ENCODE measurements at regions not wholly inside any gene's neighbourhood (a gene's known extent, or its start where the extent isn't known, plus 50 kb on each side); places are given as distances from the start of the nearest gene placed in this dataset.
"Not testable (repeated sequence)": the region's sequence is repeated elsewhere in the genome, so short reads cannot be mapped to it uniquely, and the experiment has no call there.

DNA sequence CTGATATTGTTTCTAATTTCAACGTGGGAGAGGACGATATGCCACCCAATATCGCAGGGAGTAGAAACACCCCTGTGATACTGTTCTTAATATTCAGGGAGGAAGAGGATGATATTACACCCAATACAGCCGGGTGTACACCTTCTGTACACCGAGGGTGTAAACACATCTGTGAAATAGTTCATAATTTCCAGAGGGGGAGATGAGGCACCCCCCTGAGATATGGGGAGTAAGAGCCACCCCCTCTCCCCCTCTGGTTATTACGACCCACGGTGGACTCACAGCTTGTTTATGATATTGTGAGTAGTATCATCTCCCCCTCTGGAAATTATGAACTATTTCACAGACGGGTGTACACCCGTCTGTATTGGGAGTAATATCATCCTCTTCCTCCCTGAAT is 403.9 kb upstream of the TMEFF2 start:
- H3K27ac ChIP-seq (ENCODE audit: low read depth in 1 of 2, low read length in 2 of 2); H3K36me3 ChIP-seq (ENCODE audit: control insufficient read depth in 1 of 2, insufficient read depth in 2 of 2, low read length in 1 of 2); H3K9me3 ChIP-seq (ENCODE audit: control insufficient read depth, low read length); H3K27me3 ChIP-seq (ENCODE audit: control insufficient read depth in 1 of 2, insufficient read depth in 2 of 2, low read length in 1 of 2); intact Hi-C loops (cut with DNase I); DNase-seq; H3K4me3 ChIP-seq (ENCODE audit: low read length in 2 of 2); ATAC-seq (ENCODE audit: low FRiP score); H3K4me1 ChIP-seq (ENCODE audit: control insufficient read depth in 1 of 2, insufficient read depth in 2 of 2, low read length in 2 of 2): not testable (repeated sequence)
- 87 to 88% methylated on average over 9 of the region's 9 CpGs for WGBS, 2 donors

DNA sequence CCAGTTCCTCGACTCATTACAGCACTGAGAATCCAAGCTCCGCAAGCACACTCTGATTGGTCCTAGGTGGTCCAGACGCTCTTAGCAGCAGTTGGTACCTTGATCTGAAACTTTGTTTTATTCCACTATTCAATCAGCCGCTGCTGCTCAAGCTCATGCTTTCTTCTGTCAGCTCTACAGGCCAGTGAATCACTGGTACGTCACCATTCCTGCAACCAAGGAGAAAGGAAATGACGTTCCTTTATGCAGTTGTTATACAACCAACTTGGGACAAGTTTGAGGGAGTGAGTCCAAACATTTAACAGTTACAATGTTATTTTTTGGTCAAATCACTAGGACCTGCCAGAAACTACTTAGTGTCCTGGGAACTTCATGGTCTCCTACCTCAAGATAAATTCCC is 398.8 kb upstream of the TMEFF2 start:
- ATAC-seq (ENCODE audit: low FRiP score): no peak
- 67 to 76% methylated on average over 6 of the region's 6 CpGs for WGBS, 2 donors
- Histone ChIP-seq H3K27me3 (ENCODE audit: control insufficient read depth in 1 of 2, insufficient read depth in 2 of 2, low read length in 1 of 2) (no peaks in the 10 kb centered on the region), H3K9me3 (ENCODE audit: control insufficient read depth, low read length) (no peaks in the 10 kb centered on the region), H3K4me1 (ENCODE audit: control insufficient read depth in 1 of 2, insufficient read depth in 2 of 2, low read length in 2 of 2) (no peaks in the 10 kb centered on the region), H3K4me3 (ENCODE audit: low read length in 2 of 2) (no peak overlapping the region), H3K36me3 (ENCODE audit: control insufficient read depth in 1 of 2, insufficient read depth in 2 of 2, low read length in 1 of 2) (no peaks in the 10 kb centered on the region), H3K27ac (ENCODE audit: low read depth in 1 of 2, low read length in 2 of 2) (no peak overlapping the region)
- DNase-seq: no peak
- intact Hi-C loops (cut with DNase I): no loop called here

DNA sequence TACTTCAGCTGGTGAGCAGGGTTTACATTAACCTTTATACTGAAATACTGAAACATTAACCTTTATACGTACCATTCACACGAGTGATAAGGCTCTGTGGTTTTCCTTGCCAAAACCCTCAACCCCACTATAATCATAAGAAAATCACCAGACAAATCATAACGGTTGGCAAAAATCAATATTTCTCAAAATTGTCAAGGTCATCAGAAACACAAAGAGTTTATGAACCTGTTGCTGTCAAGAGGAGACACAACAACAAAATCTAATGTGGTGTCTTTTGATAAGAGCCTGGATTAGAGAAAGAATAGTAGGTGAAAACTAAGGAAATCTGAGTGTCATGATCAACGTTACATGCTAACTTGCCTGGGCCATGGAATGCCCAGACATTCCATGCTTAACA is 396.9 kb upstream of the TMEFF2 start:
- no peak overlapping the region for H3K27ac ChIP-seq (ENCODE audit: low read depth in 1 of 2, low read length in 2 of 2)
- H3K27me3 ChIP-seq (ENCODE audit: control insufficient read depth in 1 of 2, insufficient read depth in 2 of 2, low read length in 1 of 2): no peaks in the 10 kb centered on the region
- 61 to 68% methylated on average over 4 of the region's 4 CpGs for WGBS, 2 donors
- no peak overlapping the region for H3K4me3 ChIP-seq (ENCODE audit: low read length in 2 of 2)
- no peaks in the 10 kb centered on the region for H3K4me1 ChIP-seq (ENCODE audit: control insufficient read depth in 1 of 2, insufficient read depth in 2 of 2, low read length in 2 of 2)
- DNase-seq (no peak), ATAC-seq (ENCODE audit: low FRiP score) (no peak)
- no peaks in the 10 kb centered on the region for H3K36me3 ChIP-seq (ENCODE audit: control insufficient read depth in 1 of 2, insufficient read depth in 2 of 2, low read length in 1 of 2)
- intact Hi-C loops (cut with DNase I): no loop called here
- no peaks in the 10 kb centered on the region for H3K9me3 ChIP-seq (ENCODE audit: control insufficient read depth, low read length)

DNA sequence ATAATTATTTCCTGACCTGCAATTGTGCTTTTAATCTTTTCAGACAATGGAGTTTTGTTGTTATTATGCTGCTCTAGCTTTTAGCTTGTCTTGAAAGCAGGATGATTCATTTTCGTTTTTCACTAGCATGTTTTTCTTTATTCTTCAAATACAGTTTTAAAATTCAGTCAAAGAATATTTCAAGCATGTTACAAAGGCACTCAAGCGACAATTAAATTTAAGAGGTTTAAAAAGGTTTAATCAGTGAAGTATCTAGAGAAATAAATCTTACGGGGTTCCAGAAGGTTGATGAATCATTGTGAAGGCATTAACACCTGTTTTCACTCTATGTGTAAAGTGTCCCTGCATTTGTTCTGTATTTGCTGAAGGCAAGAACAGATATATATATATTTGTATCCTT is 390.7 kb upstream of the TMEFF2 start:
- Histone ChIP-seq H3K4me1 (ENCODE audit: control insufficient read depth in 1 of 2, insufficient read depth in 2 of 2, low read length in 2 of 2) (no peaks in the 10 kb centered on the region), H3K27me3 (ENCODE audit: control insufficient read depth in 1 of 2, insufficient read depth in 2 of 2, low read length in 1 of 2) (no peaks in the 10 kb centered on the region), H3K4me3 (ENCODE audit: low read length in 2 of 2) (no peak overlapping the region), H3K9me3 (ENCODE audit: control insufficient read depth, low read length) (no peaks in the 10 kb centered on the region), H3K27ac (ENCODE audit: low read depth in 1 of 2, low read length in 2 of 2) (no peak overlapping the region), H3K36me3 (ENCODE audit: control insufficient read depth in 1 of 2, insufficient read depth in 2 of 2, low read length in 1 of 2) (no peaks in the 10 kb centered on the region)
- intact Hi-C loops (cut with DNase I): no loop called here
- ATAC-seq (ENCODE audit: low FRiP score) (no peak), DNase-seq (no peak)
- WGBS, 2 donors: 63 to 74% methylated on average over 3 of the region's 3 CpGs

DNA sequence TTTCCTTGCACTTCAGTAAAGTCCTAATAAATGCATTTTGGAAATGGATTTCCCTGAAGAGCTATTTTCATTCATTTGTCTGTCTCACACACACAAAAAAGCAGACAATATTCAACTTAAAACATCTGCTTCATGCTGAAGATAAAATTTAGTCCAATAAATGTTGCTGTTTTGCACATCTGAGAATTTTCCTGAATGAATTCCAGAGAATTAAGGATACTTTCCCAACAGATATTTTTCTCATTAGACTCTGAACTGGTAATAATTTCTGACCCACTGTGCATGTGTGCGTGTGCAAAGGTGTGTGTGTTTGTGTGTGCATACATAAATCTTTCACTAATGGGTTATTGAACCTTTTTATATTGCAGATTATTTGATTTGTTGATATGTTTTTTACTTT is 390.2 kb upstream of the TMEFF2 start:
- WGBS, 2 donors: 65 to 83% methylated on average over 1 of the region's 1 CpG
- Histone ChIP-seq H3K27ac (ENCODE audit: low read depth in 1 of 2, low read length in 2 of 2) (no peak overlapping the region), H3K27me3 (ENCODE audit: control insufficient read depth in 1 of 2, insufficient read depth in 2 of 2, low read length in 1 of 2) (no peaks in the 10 kb centered on the region), H3K9me3 (ENCODE audit: control insufficient read depth, low read length) (no peaks in the 10 kb centered on the region), H3K4me1 (ENCODE audit: control insufficient read depth in 1 of 2, insufficient read depth in 2 of 2, low read length in 2 of 2) (no peaks in the 10 kb centered on the region), H3K4me3 (ENCODE audit: low read length in 2 of 2) (no peak overlapping the region), H3K36me3 (ENCODE audit: control insufficient read depth in 1 of 2, insufficient read depth in 2 of 2, low read length in 1 of 2) (no peaks in the 10 kb centered on the region)
- intact Hi-C loops (cut with DNase I): no loop called here
- DNase-seq: no peak
- no peak for ATAC-seq (ENCODE audit: low FRiP score)

DNA sequence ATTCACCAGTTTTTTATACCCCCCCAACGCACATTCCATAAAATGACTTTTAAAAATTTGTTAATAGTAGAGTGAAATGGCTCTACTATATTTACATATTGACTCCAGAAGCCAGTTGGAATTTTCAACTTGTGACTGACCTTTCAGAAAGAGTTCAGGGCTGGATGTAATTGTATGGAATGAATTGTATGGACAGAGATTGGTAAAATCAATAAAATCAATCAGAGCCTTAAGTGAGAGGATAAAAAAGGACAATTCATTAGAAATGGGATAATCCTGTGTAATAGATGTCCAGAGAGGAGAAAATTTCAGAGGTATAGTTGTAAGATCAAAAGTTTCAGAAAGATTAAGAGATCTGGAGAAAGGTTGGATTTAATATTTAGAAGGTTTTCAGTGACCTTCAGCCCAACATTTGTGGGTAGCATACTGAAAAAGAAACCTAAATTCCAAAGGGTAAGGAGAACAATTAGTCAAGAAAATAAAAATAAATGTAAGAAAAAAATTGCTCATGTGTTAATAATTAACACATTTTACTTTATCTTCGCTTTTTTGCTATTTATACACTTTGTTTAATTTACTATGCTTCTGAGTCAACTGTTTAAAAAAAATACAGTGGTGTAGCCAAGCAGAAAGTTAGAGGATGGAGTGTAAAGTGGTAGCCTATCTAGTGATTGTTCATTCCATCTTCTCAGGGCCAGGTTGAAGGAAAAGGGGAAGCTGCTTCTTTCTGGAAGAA is 385.4 kb upstream of the TMEFF2 start:
- H3K27ac ChIP-seq (ENCODE audit: low read depth in 1 of 2, low read length in 2 of 2): no peak overlapping the region
- 54 to 72% methylated on average over 2 of the region's 2 CpGs for WGBS, 2 donors
- no peaks in the 10 kb centered on the region for H3K4me1 ChIP-seq (ENCODE audit: control insufficient read depth in 1 of 2, insufficient read depth in 2 of 2, low read length in 2 of 2)
- H3K27me3 ChIP-seq (ENCODE audit: control insufficient read depth in 1 of 2, insufficient read depth in 2 of 2, low read length in 1 of 2): no peaks in the 10 kb centered on the region
- H3K36me3 ChIP-seq (ENCODE audit: control insufficient read depth in 1 of 2, insufficient read depth in 2 of 2, low read length in 1 of 2): no peaks in the 10 kb centered on the region
- intact Hi-C loops (cut with DNase I): no loop called here
- H3K9me3 ChIP-seq (ENCODE audit: control insufficient read depth, low read length): no peaks in the 10 kb centered on the region
- no peak for ATAC-seq (ENCODE audit: low FRiP score)
- no peak overlapping the region for H3K4me3 ChIP-seq (ENCODE audit: low read length in 2 of 2)
- DNase-seq: no peak

DNA sequence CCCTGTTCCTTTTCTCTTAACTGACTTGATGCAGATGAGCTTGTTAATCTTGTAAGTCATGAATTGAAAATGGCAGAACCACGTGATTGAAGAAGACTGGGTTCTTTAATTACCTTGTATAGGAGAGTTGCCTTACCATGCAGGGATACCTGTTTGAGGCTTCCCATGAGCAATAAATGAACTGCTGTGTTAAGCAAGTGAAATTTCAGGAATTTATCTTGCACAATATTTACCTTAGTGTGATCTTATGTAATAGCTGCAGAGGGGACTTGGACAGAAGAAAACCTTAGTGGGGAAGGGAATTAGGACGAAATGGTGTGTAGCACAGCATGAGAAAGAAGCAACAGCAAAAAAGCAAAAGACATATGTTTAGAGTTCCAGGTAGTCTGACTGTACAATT is 384.0 kb upstream of the TMEFF2 start:
- DNase-seq (no peak), ATAC-seq (ENCODE audit: low FRiP score) (no peak)
- H3K9me3 ChIP-seq (ENCODE audit: control insufficient read depth, low read length): no peaks in the 10 kb centered on the region
- no peak overlapping the region for H3K4me3 ChIP-seq (ENCODE audit: low read length in 2 of 2)
- no peaks in the 10 kb centered on the region for H3K4me1 ChIP-seq (ENCODE audit: control insufficient read depth in 1 of 2, insufficient read depth in 2 of 2, low read length in 2 of 2)
- no peaks in the 10 kb centered on the region for H3K36me3 ChIP-seq (ENCODE audit: control insufficient read depth in 1 of 2, insufficient read depth in 2 of 2, low read length in 1 of 2)
- H3K27me3 ChIP-seq (ENCODE audit: control insufficient read depth in 1 of 2, insufficient read depth in 2 of 2, low read length in 1 of 2): no peaks in the 10 kb centered on the region
- no peak overlapping the region for H3K27ac ChIP-seq (ENCODE audit: low read depth in 1 of 2, low read length in 2 of 2)
- 66 to 68% methylated on average over 2 of the region's 2 CpGs for WGBS, 2 donors
- intact Hi-C loops (cut with DNase I): no loop called here

DNA sequence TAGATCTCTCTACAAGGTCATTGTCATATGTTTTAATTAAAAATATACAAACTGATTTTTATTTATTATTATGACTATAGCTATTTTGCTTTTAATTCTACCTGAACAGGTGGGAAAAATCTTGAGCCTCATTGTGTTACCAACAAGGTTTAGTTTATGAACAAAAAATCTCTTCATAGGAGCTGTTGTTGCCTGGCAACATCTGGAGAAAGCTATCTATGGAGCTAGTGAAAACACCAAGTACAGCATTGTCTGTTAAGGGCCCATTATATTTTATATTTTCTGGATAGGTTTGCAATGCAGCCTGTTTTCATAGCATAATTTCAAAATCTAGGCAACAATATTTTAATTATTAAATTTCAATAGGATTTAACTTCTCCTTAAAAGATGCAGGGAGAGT is 383.0 kb upstream of the TMEFF2 start:
- intact Hi-C loops (cut with DNase I): no loop called here
- Histone ChIP-seq H3K27ac (ENCODE audit: low read depth in 1 of 2, low read length in 2 of 2) (no peak overlapping the region), H3K36me3 (ENCODE audit: control insufficient read depth in 1 of 2, insufficient read depth in 2 of 2, low read length in 1 of 2) (no peaks in the 10 kb centered on the region), H3K4me1 (ENCODE audit: control insufficient read depth in 1 of 2, insufficient read depth in 2 of 2, low read length in 2 of 2) (no peaks in the 10 kb centered on the region), H3K27me3 (ENCODE audit: control insufficient read depth in 1 of 2, insufficient read depth in 2 of 2, low read length in 1 of 2) (no peaks in the 10 kb centered on the region), H3K9me3 (ENCODE audit: control insufficient read depth, low read length) (no peaks in the 10 kb centered on the region), H3K4me3 (ENCODE audit: low read length in 2 of 2) (no peak overlapping the region)
- ATAC-seq (ENCODE audit: low FRiP score): no peak
- no peak for DNase-seq

DNA sequence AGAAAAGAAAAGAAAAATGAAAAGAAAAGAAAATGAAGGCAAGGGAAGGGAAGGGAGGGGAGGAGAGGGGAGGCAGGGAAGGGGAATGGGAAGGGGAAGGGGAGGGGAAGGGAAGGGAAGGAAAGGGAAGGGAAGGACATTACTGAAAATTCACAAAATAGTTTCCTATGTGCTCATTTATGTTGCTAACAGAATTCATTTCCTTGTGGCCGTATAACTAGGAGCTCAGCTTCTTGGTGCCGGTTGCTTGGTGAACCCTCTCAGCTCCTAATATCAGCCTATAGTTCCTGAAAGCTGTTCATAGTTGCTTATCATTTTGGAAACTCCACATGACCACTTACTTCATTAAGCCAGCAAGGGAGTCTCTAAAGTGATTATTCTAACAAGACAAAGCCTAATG is 379.8 kb upstream of the TMEFF2 start:
- ATAC-seq (ENCODE audit: low FRiP score): no peak
- no peaks in the 10 kb centered on the region for H3K36me3 ChIP-seq (ENCODE audit: control insufficient read depth in 1 of 2, insufficient read depth in 2 of 2, low read length in 1 of 2)
- no peak for DNase-seq
- no peak overlapping the region for H3K27ac ChIP-seq (ENCODE audit: low read depth in 1 of 2, low read length in 2 of 2)
- H3K27me3 ChIP-seq (ENCODE audit: control insufficient read depth in 1 of 2, insufficient read depth in 2 of 2, low read length in 1 of 2): no peaks in the 10 kb centered on the region
- intact Hi-C loops (cut with DNase I): no loop called here
- 81 to 91% methylated on average over 2 of the region's 2 CpGs for WGBS, 2 donors
- H3K4me3 ChIP-seq (ENCODE audit: low read length in 2 of 2): no peak overlapping the region
- H3K4me1 ChIP-seq (ENCODE audit: control insufficient read depth in 1 of 2, insufficient read depth in 2 of 2, low read length in 2 of 2): no peaks in the 10 kb centered on the region
- H3K9me3 ChIP-seq (ENCODE audit: control insufficient read depth, low read length): no peaks in the 10 kb centered on the region

Data from aorta (tissue), 5 donors.